GM21390 (cell line): ENCODE measurements at regions not wholly inside any gene's neighbourhood (a gene's known extent, or its start where the extent isn't known, plus 50 kb on each side); places are given as distances from the start of the nearest gene placed in this dataset.
"Not testable (repeated sequence)": the region's sequence is repeated elsewhere in the genome, so short reads cannot be mapped to it uniquely, and the experiment has no call there.

Experiments used
- ATAC-seq: cut with Tn5 transposase; IDR thresholded peaks from one replicate; pipeline ENCODE4 v1.9.1; 2021; ENCODE audit not compliant: unreplicated experiment

DNA sequence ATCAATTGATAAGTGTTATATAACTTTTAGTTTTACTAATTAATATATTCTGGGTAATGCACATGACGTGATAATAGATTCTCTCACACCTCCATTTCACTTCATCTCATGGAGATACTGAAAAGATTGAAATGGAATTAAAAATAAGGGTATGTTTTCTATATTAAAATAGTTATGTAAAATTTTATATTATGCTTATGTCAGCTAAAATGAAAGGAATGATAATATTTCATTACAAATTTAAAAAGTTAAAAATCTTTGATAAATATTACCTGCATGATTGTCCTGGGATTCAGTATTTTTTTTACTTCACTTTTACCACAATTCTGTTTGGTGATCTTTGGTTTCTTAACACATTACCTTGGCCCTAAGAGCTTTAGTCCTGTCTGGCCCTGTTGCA, 823.8 kb upstream of the NRXN1 start:
- ATAC-seq = no peak

GRCh38 chr2:51846796-51847195, 814.9 kb upstream of the NRXN1 start:
- ATAC-seq = no peak

- ATAC-seq = no peak
These were observed 814.1 kb upstream of the NRXN1 start for GRCh38 chr2:51846018-51846417.

DNA sequence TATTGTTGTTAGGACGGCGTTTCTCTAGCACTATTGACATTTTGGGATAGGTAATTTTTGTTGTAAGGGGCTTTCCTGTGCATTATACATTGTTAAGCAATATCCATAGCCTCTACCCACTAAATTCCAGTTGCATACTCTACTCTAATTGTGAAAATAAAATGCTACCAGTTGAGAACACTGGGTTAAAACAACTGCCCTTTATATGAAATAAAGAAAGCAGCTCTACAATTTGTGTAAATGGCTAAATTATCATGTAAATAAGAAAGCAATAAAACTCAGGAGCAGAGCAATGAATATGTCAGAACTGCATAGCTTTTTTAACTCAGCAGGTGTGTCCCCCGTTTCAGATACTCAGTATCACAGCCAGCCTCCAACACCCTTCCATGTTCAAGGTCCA, 812.7 kb upstream of the NRXN1 start:
- no peak for ATAC-seq

- ATAC-seq = no peak
These were observed 797.5 kb upstream of the NRXN1 start for GRCh38 chr2:51829477-51829876.

GRCh38 chr2:51825823-51826222, 793.9 kb upstream of the NRXN1 start:
- ATAC-seq = no peak

- ATAC-seq = no peak
These were observed 781.3 kb upstream of the NRXN1 start for GRCh38 chr2:51813247-51813646.

GRCh38 chr2:51812138-51812866, 780.4 kb upstream of the NRXN1 start:
- no peak for ATAC-seq

DNA sequence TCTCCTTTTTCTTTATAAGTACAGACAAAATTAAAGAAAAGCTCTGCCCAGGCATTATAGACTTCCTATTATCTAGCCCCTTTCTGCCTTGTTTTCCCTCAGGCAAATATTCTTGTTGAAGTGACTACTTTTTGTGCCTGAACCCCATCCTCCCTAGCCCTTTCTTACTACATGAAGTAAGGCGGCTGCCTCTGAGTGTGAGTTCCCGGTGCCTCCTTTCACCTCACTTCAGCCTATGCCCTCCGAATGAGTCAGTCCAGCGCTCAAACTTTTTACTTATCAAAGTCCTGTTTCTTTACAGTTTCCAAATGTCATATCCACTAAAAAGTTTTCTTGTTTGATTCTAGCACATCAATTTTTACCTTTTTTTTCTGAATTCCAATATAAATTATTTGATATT, 778.3 kb upstream of the NRXN1 start:
- ATAC-seq = no peak

- ATAC-seq = no peak
These were observed 775.3 kb upstream of the NRXN1 start for GRCh38 chr2:51807229-51807628.

GRCh38 chr2:51795248-51795888, 763.4 kb upstream of the NRXN1 start:
- ATAC-seq = no peak

DNA sequence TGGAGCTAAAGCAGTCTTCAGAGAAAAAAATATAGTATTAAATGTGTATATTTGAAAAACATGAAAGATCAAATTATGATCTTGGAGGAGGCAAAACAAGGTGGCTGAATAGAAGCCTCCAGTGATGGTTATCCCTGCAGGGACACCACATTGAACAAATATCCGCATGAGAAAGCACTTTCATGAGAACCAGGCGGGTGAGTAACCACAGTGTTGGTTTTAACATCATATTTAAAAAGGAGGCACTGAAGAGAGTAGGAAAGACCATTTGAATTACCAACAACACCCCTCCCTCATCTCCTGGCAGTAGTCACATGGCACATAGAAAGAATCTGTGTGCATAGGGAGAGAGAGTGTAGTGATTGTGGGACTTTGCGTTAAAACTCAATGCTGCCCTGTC, 759.6 kb upstream of the NRXN1 start:
- ATAC-seq = no peak

- no peak for ATAC-seq
These were observed 758.9 kb upstream of the NRXN1 start for GRCh38 chr2:51790854-51791253.

DNA sequence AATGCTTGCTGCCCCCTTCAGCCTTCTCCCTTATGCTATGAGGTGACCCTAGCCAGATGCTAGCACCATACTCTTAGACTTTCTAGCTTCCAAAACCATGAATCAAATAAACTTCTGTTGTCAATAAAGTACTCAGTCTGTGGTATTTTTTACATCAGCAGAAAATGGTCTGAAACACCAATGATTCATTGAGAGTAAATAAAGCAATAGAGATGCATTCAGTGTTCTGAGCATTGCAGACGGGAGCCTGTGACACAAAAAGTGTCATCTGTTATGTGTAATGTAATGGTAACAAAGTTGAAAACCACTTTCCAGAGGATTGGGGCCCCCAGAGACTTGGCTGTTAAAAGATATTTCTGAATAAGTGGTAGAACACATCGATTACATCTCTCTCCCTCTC, 758.0 kb upstream of the NRXN1 start:
- ATAC-seq = no peak

DNA sequence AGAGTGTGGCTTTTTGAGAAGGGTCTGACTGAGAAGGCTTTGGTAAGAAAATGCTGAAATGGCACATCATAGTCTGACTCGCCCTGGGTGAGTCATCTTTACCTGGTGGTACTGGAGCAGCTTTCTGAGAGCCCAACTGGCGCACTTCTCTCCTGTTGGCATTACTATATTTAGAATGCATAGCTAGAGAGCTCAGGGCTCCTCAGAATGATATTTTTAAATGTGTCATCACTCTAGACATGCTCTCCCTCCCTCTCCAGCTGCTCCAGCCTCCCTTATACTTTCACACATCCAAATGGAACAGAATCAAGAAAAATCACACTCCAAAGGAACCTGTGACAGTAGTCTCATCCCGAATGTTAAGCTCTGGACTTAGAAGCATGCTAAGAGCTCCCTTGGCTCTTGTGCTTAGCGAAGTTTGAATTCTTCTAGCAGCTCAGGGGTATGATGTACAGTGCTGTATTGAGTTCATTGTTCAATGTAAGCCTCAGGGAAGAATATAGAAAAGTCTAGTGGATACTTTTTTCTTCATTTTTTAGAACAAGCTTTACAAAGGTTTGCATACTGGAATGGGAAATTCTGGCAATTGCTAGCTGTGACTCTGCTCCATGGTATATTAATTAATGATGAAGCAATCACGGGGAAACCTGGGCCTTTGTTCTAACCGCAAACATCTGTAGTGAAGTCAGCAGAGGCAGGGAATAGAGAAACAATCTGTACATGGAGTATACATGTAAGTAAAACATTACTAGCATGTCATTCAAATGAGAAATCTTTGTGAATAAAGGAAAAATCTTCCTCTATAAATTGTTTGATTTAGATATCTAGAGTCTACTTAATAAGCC, 751.2 kb upstream of the NRXN1 start:
- no peak for ATAC-seq

GRCh38 chr2:51781691-51782090, 749.8 kb upstream of the NRXN1 start:
- ATAC-seq = no peak

DNA sequence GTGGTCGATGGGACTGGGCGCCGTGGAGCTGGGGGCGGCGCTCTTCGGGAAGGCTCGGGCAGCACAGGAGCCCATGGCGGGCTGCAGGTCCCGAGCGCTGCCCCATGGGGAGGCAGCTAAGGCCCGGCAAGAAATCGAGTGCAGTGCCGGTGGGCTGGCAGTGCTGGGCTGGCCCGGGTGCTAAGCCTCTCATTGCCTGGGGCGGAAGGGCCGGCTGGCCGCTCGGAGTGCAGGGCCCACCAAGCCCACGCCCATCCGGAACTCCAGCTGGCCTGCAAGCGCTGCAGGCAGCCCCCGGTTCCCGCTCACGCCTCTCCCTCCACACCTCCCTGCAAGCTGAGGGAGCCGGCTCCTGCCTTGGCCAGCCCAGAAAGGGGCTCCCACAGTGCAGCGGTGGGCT, 748.4 kb upstream of the NRXN1 start:
- ATAC-seq = no peak

GRCh38 chr2:51779723-51780122, 747.8 kb upstream of the NRXN1 start:
- ATAC-seq = not testable (repeated sequence)

DNA sequence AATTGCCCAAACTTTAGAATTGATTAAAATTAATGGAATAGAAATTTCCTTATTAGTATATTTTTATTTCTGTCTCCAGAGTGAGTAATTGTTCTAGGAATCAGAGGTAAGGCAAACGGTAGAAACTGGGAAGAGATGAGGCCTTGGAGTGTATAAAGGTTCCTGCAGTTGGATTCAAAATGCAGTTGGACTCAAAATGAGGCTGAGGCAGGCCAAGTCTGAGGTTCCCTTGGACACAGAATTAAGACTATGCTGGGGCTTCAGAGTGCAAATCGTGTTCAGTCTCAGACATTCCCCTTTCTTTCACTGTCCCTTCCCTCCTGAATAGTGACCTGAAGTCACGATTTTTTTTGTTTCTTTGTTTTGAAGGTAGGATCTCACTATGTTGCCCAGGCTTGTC, 746.9 kb upstream of the NRXN1 start:
- no peak for ATAC-seq

- ATAC-seq = not testable (repeated sequence)
These were observed 742.7 kb upstream of the NRXN1 start for GRCh38 chr2:51774606-51775005.

DNA sequence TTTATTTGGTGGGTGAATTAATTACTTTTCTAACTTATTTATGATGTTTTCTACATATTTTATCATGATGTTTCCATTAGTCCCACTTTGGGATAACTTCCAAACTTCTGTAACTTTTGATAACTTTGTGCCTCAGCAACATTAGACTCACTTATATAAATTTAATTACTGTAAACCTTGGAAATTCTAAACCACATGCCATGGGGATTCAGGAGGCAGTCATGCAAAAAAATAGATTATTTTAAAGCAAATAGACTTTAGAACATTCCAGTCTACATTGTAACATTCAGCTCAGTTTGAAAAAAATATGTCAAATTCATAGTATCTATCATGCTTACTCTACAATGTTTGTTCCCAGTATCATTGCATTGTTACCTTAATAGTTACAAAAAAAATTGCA, 728.5 kb upstream of the NRXN1 start:
- no peak for ATAC-seq

DNA sequence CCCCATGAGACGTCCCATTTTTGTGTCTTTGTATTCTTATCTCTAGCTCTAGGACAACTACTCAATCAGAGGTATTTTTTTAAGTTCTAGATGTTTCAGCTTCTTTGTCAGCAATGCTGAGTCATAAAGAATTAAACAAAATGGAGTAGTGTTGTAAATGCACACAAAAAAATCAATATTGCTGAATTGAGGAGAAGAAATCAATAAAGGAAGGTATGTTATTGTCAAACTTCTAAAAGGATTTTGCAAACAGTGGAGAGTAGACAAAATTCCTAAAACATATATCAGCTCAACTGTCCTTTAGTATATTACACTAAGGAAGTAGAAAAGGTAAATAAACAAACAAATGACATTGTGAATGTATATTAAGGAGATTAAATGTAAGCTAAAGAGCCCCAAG, 726.1 kb upstream of the NRXN1 start:
- ATAC-seq = no peak
